ENCODE measurements at regions not wholly inside any gene's neighbourhood (a gene's known extent, or its start where the extent isn't known, plus 50 kb on each side); places are given as distances from the start of the nearest gene placed in this dataset.

DNA sequence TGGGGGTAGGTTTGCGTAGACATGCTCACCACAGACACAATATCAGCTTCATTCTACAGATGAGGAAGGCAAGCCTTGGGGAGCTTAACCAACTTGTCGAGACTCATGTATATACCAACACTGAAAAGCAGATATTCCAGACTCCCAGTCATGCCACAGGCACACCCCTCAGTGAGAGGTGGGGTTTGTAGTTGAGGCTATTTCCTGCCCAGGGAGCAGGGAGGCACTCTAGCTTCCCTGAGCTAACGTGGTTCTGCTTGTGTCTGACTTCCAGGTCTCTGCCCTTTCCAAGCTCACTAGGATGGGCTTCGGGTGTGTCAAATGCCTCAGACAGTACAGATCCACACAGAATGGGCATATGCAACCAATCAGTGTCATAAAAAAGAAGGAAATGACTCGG lies 122.3 kb upstream of the RUNX1 start:
- TF ChIP-seq CEBPB (IDR thresholded peaks at IDR 0.05) = no peak
- no peak for TF ChIP-seq SMC3 (IDR thresholded peaks at IDR 0.05)
- TF ChIP-seq, protein P1, sequence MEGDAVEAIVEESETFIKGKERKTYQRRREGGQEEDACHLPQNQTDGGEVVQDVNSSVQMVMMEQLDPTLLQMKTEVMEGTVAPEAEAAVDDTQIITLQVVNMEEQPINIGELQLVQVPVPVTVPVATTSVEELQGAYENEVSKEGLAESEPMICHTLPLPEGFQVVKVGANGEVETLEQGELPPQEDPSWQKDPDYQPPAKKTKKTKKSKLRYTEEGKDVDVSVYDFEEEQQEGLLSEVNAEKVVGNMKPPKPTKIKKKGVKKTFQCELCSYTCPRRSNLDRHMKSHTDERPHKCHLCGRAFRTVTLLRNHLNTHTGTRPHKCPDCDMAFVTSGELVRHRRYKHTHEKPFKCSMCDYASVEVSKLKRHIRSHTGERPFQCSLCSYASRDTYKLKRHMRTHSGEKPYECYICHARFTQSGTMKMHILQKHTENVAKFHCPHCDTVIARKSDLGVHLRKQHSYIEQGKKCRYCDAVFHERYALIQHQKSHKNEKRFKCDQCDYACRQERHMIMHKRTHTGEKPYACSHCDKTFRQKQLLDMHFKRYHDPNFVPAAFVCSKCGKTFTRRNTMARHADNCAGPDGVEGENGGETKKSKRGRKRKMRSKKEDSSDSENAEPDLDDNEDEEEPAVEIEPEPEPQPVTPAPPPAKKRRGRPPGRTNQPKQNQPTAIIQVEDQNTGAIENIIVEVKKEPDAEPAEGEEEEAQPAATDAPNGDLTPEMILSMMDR (IDR thresholded peaks at IDR 0.05) = no peak
- no peak for TF ChIP-seq MAX (IDR thresholded peaks at IDR 0.05)
- TF ChIP-seq, protein P2, sequence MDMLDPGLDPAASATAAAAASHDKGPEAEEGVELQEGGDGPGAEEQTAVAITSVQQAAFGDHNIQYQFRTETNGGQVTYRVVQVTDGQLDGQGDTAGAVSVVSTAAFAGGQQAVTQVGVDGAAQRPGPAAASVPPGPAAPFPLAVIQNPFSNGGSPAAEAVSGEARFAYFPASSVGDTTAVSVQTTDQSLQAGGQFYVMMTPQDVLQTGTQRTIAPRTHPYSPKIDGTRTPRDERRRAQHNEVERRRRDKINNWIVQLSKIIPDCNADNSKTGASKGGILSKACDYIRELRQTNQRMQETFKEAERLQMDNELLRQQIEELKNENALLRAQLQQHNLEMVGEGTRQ (IDR thresholded peaks at IDR 0.05) = no peak
- TF ChIP-seq NPAS2 (CRISPR knock-in tag; IDR thresholded peaks at IDR 0.05; ENCODE audit: borderline replicate concordance) = no peak
- TF ChIP-seq, protein P3, sequence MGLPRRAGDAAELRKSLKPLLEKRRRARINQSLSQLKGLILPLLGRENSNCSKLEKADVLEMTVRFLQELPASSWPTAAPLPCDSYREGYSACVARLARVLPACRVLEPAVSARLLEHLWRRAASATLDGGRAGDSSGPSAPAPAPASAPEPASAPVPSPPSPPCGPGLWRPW (IDR thresholded peaks at IDR 0.05) = no peak

All from A549 (cell line).